GM21381 (cell line): ENCODE measurements at regions not wholly inside any gene's neighbourhood (a gene's known extent, or its start where the extent isn't known, plus 50 kb on each side); places are given as distances from the start of the nearest gene placed in this dataset.
"Not testable (repeated sequence)": the region's sequence is repeated elsewhere in the genome, so short reads cannot be mapped to it uniquely, and the experiment has no call there.

ENCODE experiments used
- ATAC-seq: cut with Tn5 transposase; IDR thresholded peaks from one replicate; pipeline ENCODE4 v1.9.1; 2021; ENCODE audit warnings: mild to moderate bottlenecking, moderate library complexity; ENCODE audit not compliant: unreplicated experiment

DNA sequence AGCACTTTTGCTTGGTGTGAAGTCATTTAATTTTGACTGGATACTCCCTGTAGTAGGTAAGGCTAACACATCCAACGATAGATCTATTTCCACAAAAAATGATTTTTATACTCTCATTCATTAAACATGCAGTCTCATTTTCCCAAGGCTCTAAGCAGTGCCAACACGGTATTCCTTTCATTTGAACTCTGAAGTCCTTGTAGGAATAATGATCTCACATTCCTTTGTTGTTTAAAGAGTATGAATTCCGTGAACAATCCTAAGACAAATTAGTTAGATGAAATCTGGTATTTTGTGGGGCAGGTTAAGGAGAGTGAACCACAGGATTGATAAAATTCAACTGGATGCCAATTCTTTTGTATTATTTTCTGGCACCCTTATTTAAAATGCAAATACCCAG lies 66.6 kb downstream of the LACC1 start:
- no peak for ATAC-seq

DNA sequence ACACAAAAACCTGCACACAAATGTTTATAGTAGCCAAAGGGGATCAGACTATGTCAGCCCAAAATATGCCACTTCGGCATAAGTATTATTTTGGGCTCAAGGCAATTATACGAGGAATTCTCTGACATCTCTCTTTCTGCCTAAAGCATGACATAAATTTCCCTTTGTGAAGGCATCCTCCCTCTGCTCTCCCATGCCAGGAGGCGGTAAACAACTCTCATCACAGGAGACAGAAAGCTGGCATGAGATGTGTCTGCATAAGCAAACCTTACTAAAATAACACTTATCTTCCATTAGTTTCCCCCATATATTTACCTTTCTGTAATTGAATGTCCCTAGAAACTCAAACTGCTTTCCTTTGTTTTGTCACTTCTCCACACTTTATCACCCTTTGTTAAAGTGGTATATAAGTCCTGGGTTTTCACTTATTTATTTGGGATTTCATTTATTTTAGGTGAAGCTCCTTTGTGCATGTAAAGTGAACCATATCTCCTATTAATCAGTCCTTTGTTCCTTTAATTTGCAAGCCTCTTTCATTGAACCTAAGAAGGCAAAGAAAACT lies 68.3 kb downstream of the LACC1 start:
- no peak for ATAC-seq

DNA sequence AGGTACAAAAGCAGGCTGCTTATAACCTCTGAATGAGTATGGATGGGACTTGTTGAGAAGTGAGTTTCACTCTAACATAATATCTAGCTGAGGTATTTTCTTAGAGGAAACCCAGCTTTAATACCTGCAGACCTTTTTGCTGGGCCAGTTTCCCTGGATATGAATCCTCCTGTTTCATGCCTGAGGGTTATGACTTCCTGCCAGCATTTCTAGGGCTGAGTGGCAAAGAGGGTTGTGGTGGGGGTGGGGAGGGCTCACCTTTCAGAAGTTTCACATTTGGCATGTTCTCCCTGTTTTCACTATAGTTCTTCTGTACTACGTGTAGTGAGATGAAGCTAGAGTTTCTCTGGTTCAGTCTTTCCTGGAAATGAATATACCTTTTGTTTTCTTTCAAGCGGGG lies 73.7 kb downstream of the LACC1 start:
- no peak for ATAC-seq

DNA sequence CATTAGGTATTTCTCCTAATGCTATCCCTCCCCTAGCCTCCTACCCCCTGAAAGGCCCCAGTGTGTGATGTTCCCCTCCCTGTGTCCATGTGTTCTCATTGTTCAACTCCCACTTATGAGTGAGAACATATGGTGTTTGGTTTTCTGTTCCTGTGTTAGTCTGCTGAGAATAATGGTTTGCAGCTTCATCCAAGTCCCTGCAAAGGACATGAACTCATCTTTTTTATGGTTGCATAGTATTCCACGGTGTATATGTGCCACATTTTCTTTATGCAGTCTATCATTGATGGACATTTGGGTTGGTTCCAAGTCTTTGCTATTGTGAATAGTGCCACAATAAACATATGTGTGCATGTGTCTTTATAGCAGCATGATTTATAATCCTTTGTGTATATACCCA lies 77.3 kb downstream of the LACC1 start:
- not testable (repeated sequence) for ATAC-seq

DNA sequence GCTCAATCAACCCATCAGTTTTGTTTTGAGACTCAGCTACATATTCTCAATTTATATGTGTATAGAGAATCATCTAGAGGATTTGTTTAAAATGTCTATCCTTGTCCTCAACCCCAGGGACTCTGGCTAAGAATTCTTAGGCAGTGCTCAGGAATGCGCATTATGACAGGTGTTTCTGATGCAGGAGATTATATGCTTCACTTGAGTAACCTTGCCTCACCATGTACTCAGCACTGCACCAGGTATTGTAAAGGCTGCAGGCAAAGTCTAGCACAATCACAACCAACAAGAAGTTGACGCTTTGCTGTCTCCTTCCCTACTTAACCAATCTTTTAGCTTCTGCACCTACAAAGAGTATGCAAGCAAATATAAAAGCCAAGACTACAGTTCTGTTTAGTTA lies 79.6 kb downstream of the LACC1 start:
- no peak for ATAC-seq

DNA sequence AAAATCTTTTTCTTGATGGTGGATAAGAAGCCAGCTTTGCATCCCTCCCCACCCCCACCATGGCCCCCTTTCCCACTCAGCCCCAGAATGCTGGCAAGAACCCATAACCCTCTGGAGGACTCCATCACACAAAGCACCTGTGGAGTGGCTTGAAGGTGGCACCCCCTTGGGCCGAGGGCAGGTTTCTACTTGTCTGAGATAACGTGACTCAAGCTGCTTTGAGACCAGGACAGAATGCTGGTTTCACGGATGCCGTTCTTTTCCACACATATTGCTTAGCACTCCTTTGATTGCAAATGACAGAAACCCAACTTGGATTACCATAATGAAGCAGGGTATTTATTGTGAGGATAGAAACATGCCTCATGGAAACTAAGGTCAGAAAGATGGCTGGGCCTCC lies 82.2 kb downstream of the LACC1 start:
- no peak for ATAC-seq

DNA sequence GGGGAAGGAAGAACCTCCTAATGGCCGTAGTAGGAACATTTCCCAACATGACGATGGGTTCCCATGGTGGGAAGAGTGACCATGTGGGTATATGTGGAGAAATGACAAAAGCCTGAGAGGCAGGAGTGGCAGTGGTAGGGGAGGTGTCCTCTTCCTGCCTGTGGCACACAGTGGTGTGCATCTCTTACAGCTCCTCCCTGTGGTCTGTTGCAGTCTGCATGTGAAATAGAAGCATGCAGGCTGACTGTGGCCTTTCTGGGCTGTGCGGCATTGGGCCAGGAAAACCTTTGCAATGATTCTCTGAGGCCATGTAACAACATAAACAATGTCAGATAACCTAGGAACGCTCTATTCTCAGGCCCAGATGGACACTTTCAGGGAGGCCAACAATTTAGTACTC lies 84.0 kb downstream of the LACC1 start:
- no peak for ATAC-seq

DNA sequence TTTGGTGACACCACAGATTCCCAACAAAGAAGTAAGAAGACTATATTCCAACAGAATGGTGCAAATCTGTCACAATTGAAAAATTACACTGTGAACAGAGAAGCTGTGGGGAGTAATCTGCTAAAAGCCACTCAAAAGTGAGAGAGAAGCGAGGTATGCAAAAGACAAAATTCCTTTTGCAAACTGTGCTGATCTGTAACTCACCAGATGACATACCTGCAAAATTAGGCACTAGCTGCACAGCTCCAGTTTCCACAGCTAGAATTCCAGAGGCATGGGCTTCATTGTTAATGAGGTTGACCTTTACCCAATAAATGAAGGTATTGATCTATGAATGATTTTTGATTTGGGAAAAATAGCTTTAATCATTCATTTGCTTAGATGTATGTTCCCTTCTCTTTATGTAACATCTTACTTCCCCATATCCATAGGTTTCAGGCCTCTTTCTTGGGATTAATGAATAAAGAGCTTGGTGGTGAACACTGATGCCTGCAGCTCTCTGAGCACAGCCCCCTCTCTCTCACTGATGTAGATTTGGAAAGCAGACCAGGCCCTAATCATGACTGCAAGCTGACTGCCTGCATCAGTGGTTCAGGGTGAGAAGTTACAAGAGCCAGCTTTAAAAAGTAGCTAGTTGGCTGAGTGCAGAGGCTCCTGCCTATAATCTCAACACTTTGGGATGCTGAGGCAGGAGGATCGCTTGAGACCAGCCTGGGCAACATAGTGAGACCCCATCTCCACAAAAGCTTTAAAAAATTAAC lies 85.2 kb downstream of the LACC1 start:
- no peak for ATAC-seq

DNA sequence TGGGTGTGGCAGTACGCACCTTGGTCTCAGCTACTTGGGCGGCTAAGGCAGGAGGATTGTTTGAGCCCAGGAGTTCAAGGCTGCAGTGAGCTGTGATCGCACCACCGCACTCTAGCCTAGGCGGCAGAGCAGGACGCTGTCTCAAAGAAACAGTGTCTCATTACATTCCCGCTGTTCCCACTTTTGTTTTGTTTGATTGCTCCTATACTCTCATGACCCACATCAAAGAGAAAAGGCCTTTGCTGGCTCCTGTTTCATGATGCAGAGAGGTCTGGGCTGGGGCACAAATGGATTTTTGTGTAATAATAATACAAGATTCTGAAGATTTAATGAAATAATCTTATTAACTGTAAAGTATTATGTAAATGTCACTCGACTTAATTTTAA lies 85.7 kb downstream of the LACC1 start:
- no peak for ATAC-seq

DNA sequence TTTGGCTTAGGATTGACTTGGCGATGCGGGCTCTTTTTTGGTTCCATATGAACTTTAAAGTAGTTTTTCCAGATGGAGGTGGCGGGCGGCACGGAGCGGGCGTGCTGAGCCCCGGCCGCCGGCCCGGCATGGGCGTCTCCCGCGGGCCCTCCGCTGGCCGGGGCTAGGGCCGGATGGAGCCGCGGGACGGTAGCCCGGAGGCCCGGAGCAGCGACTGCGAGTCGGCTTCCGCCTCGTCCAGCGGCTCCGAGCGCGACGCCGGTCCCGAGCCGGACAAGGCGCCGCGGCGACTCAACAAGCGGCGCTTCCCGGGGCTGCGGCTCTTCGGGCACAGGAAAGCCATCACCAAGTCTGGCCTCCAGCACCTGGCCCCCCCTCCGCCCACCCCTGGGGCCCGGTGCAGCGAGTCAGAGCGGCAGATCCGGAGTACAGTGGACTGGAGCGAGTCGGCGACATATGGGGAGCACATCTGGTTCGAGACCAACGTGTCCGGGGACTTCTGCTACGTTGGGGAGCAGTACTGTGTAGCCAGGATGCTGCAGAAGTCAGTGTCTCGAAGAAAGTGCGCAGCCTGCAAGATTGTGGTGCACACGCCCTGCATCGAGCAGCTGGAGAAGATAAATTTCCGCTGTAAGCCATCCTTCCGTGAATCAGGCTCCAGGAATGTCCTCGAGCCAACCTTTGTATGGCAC lies 88.7 kb downstream of the LACC1 start:
- not testable (repeated sequence) for ATAC-seq

DNA sequence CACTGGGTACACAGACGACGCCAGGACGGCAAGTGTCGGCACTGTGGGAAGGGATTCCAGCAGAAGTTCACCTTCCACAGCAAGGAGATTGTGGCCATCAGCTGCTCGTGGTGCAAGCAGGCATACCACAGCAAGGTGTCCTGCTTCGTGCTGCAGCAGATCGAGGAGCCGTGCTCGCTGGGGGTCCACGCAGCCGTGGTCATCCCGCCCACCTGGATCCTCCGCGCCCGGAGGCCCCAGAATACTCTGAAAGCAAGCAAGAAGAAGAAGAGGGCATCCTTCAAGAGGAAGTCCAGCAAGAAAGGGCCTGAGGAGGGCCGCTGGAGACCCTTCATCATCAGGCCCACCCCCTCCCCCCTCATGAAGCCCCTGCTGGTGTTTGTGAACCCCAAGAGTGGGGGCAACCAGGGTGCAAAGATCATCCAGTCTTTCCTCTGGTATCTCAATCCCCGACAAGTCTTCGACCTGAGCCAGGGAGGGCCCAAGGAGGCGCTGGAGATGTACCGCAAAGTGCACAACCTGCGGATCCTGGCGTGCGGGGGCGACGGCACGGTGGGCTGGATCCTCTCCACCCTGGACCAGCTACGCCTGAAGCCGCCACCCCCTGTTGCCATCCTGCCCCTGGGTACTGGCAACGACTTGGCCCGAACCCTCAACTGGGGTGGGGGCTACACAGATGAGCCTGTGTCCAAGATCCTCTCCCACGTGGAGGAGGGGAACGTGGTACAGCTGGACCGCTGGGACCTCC lies 89.4 kb downstream of the LACC1 start:
- not testable (repeated sequence) for ATAC-seq

DNA sequence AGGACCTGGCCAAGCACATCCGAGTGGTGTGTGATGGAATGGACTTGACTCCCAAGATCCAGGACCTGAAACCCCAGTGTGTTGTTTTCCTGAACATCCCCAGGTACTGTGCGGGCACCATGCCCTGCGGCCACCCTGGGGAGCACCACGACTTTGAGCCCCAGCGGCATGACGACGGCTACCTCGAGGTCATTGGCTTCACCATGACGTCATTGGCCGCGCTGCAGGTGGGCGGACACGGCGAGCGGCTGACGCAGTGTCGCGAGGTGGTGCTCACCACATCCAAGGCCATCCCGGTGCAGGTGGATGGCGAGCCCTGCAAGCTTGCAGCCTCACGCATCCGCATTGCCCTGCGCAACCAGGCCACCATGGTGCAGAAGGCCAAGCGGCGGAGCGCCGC lies 90.2 kb downstream of the LACC1 start:
- ATAC-seq = not testable (repeated sequence)

DNA sequence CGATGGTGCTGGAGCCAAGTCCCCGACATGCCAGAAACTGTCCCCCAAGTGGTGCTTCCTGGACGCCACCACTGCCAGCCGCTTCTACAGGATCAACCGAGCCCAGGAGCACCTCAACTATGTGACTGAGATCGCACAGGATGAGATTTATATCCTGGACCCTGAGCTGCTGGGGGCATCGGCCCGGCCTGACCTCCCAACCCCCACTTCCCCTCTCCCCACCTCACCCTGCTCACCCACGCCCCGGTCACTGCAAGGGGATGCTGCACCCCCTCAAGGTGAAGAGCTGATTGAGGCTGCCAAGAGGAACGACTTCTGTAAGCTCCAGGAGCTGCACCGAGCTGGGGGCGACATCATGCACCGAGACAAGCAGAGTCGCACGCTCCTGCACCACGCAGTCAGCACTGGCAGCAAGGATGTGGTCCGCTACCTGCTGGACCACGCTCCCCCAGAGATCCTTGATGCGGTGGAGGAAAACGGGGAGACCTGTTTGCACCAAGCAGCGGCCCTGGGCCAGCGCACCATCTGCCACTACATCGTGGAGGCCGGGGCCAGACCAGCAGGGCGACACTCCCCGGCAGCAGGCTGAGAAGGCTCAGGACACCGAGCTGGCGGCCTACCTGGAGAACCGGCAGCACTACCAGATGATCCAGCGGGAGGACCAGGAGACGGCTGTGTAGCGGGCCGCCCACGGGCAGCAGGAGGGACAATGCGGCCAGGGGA lies 91.0 kb downstream of the LACC1 start:
- not testable (repeated sequence) for ATAC-seq

DNA sequence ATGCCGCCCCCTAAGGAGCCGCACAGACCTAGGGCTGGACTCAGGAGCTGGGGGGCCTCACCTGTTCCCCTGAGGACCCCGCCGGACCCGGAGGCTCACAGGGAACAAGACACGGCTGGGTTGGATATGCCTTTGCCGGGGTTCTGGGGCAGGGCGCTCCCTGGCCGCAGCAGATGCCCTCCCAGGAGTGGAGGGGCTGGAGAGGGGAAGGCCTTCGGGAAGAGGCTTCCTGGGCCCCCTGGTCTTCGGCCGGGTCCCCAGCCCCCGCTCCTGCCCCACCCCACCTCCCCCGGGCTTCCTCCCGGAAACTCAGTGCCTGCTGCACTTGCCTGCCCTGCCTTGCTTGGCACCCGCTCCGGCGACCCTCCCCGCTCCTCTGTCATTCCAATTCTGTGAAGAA lies 91.6 kb downstream of the LACC1 start:
- ATAC-seq = not testable (repeated sequence)

DNA sequence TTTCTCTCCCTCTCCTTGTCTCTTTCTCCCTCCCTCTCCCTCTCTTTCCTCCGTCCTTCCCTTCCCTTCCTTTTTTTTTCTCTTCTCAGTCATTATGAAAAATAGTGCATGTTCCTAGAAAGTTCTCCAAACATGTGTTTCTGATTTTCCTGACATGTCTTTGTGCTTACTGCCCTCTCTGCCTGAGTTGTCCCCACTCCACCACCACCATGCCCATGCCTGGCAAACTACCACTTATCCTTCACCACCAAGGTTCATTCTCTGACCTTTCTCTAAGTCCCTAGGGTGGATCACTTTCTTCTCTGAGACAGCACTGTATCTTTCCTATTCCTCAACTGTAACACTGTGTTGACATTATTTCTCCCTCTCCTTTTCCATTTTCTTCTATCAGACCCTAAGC lies 98.2 kb downstream of the LACC1 start:
- no peak for ATAC-seq

DNA sequence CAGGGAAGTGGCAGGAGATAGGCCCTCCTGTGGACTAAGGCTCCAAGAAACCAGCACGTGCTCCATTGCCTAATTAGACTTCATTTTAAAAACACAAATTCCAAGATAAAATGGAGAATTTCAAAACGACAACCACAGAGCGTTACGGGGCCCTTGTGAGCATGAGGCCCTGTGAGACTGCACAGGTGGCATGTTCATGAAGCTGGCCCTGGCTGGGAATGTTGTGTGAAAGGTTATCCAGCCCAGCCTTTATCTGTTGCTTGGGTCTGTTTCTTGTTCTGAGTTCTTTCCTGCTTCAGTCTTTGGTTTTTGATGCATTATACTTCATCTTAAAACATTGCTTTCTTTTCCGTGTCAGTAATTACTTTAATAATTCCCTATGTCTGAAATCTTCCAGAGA lies 99.0 kb downstream of the LACC1 start:
- ATAC-seq = no peak

DNA sequence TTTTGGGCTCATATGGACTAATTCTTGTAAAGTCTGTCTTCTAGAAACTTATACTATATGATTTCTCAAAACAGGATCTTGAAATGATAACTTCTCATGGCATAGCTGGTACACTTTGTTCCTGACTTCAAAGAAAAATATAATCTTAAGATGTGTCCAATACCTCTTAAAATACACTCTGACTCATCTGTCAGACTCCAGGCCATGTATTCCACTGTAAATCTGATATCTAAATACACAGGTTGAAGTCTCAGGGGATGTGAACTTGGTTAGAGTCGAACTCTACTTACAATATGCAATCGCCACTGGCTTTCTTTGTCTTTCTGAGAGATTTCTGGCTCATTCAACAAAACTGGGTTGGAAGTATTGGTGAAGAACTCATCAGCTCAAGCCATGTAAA lies 99.8 kb downstream of the LACC1 start:
- no peak for ATAC-seq

DNA sequence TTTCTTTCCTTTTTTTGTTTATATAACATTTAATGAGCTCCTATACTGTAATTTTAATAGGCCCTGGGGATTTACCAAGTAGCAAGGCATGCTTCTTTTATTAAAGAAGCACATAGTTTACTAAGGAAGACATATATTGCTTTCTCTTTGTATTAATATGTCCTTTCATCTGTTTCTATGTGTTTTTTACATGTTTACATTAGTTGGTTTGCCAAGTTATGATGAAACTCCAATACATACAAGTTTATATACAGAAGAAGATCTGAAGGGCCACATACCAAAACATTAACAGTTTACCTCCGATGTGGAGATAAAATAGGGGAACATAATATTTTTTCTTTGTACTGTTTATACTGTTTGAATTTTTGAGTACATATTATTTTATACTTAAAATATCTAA lies 100.9 kb downstream of the LACC1 start:
- ATAC-seq = no peak

DNA sequence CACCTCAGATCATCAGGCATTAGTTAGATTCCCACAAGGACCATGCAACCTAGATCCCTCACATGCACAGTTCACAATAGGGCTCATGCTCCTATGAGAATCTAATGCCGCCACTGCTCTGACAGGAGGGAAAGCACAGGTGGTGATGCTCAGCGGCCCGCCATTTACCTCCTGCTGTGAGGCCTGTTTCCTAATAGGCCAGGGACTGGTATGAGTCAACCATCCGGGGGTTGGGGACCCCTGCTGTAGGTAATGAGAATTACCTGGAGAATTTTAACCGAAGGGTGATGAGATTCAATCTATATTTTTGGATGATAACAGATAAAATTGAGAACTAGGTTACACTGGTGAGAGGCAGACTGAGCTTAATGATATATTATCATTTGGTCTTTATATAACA lies 101.4 kb downstream of the LACC1 start:
- no peak for ATAC-seq

DNA sequence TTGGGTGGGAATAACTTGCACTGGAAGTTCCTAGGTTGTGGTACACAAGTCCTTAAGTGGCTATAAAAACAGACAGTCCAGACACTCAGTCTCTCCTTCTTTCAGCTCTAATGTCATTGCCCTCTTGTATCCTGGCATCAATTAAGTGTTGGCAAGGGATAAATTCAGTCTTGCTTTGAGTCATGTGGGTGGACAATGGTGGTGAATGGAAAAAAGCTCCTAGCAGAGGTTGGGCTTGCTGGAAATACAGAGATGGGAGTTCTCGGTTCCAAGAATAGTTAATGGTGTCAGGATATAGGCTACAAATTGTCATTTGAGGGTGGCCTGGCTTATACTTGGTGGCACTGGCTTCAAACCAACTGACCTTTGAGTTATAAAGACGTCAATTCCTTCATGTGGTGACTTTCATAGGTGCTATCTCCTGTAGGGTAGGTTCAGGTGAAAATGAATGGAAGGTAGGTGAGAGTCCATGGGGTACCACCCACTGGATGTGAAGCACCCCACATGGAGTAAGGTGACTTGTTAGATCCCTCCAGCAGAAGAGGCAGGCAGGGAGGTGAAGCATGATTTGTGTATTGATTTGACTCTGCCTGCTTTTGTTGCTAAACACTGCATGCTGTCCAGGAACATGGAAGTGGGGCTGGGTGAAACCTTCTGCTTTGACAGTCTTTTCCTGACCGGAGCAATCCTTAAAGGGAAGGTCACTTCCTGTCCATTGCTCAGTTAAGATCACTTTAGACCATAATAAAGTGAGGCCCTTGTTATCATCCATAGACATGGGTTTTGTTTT lies 102.0 kb downstream of the LACC1 start:
- no peak for ATAC-seq
